Pancreas (tissue), 10 donors: ENCODE measurements at regions not wholly inside any gene's neighbourhood (a gene's known extent, or its start where the extent isn't known, plus 50 kb on each side); places are given as distances from the start of the nearest gene placed in this dataset.

ENCODE experiments used
- ATAC-seq, 4 donors: fragments of 200-7000 bp; cut with Tn5 transposase; one replicate each; pipeline versions ENCODE4 v1.8.0 to v1.9.1; 2020; ENCODE audit warnings: mild to moderate bottlenecking in 4 of 4, moderate library complexity in 4 of 4
- DNase-seq, 6 donors: peaks; one replicate each; pipeline ENCODE4 v3.0.0-alpha.2; 2020
- FAIRE-seq: peaks from 2 replicates; lab custom pipeline; 2012; peaks lifted over from hg19 to GRCh38; lab: Jason Lieb, UNC
- H3K27ac ChIP-seq, 4 donors: fragments of 200-600 bp; sonication (generic); 1 replicate in 3 of 4; 2 replicates in 1 of 4; pipeline versions ENCODE4 v1.5.0 to v1.8.0; 2020
- H3K27me3 ChIP-seq, 4 donors: fragments of 200-600 bp; one replicate each; pipeline ENCODE4 v1.8.0; 2021
- H3K36me3 ChIP-seq, 3 donors: fragments of 200-600 bp; sonication (generic) in 1 of 3; one replicate each; pipeline versions ENCODE4 v1.5.0 to v1.8.0; 2020 to 2021
- H3K4me1 ChIP-seq, 3 donors: fragments of 200-600 bp; one replicate each; pipeline ENCODE4 v1.8.0; 2021
- H3K4me3 ChIP-seq, 4 donors: fragments of 200-600 bp; sonication (generic) in 2 of 4; one replicate each; pipeline versions ENCODE4 v1.5.0 to v1.8.0; 2020 to 2021
- H3K9me3 ChIP-seq, 4 donors: fragments of 200-600 bp; one replicate each; pipeline ENCODE4 v1.8.0; 2021
- WGBS, 2 donors: extraction: QIAGEN DNeasy Blood & Tissue Kit; methylation state at CpG; one replicate each; pipeline ENCODE4 v1.1.7; 2013; 5-methylcytosine and 5-hydroxymethylcytosine counted together
- intact Hi-C, 3 donors: fragments of 100-400 bp; cut with DNase I; formaldehyde crosslinking; loops; one replicate each; pipeline versions ENCODE4 v1.11.1 to v1.14.2; 2022
- TF ChIP-seq, protein P1 (sequence below), 4 donors: fragments of 200-600 bp; sonication (generic) in 3 of 4; IDR thresholded peaks; one replicate each; pipeline versions ENCODE4 v1.5.0 to v1.8.0; 2021; ENCODE audit warnings: antibody characterized with exemption in 4 of 4
- donor health status: healthy with polysubstance abuse.
- donor health status: DM: no; HTN: no; CAD: no; lungs with moderate emphysema.
- donor health status: DM: no; HTN: no; CAD: no.
- donor health status: control.
- donor health status: control.
- donor health status: Bipolar disorder and iron deficiency.
- donor health status: DM: yes; HTN: yes; CAD: no.
- donor health status: DM: no; HTN: no; CAD: no.
- donor health status: DM: no; HTN: no; CAD: no.
- donor health status: DM: yes; HTN: yes; CAD: no.

DNA sequence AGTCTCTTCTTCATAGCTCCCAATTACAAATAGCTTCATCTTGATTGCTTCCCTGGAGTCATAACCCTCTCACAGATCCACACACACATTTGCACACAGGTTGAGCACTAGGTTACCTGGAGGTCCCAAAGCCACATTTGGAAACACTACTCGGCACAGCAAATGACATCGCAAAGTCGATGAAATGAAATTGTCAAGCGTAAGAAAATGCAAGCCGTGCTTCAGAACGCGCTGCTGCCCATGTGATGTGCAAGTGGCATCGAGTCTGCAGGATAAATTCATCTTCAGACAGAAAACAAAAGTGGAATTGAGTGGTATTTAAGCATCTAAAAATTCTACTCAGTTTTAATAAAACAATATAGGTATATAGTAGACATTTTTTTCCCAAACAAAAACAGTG, 298.0 kb downstream of the TFAP2C start:
- intact Hi-C loops: no loop called here
- H3K4me1 ChIP-seq: peaks cover 0 to 12% (median 3%) of the 10 kb centered on the region in 3 donors
- no peaks in the 10 kb centered on the region for H3K36me3 ChIP-seq
- H3K4me3 ChIP-seq: no peak overlapping the region
- H3K9me3 ChIP-seq: no peaks in the 10 kb centered on the region
- DNase-seq (no peak), FAIRE-seq (no peak), ATAC-seq (no peak)
- 38 to 49% methylated on average over 8 of the region's 8 CpGs for WGBS, 2 donors
- TF ChIP-seq, protein P1, sequence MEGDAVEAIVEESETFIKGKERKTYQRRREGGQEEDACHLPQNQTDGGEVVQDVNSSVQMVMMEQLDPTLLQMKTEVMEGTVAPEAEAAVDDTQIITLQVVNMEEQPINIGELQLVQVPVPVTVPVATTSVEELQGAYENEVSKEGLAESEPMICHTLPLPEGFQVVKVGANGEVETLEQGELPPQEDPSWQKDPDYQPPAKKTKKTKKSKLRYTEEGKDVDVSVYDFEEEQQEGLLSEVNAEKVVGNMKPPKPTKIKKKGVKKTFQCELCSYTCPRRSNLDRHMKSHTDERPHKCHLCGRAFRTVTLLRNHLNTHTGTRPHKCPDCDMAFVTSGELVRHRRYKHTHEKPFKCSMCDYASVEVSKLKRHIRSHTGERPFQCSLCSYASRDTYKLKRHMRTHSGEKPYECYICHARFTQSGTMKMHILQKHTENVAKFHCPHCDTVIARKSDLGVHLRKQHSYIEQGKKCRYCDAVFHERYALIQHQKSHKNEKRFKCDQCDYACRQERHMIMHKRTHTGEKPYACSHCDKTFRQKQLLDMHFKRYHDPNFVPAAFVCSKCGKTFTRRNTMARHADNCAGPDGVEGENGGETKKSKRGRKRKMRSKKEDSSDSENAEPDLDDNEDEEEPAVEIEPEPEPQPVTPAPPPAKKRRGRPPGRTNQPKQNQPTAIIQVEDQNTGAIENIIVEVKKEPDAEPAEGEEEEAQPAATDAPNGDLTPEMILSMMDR (IDR thresholded peaks at IDR 0.05): no peak
- H3K27ac ChIP-seq: no peak overlapping the region
- peaks cover 0 to 41% (median 11%) of the 10 kb centered on the region in 4 donors for H3K27me3 ChIP-seq

- FAIRE-seq: no peak
- Histone ChIP-seq H3K4me1 (peaks cover 0 to 12% (median 3%) of the 10 kb centered on the region in 3 donors), H3K36me3 (no peaks in the 10 kb centered on the region), H3K9me3 (no peaks in the 10 kb centered on the region), H3K27ac (no peak overlapping the region), H3K4me3 (no peak overlapping the region), H3K27me3 (peaks cover 0 to 41% (median 11%) of the 10 kb centered on the region in 4 donors)
- ATAC-seq: no peak
- intact Hi-C loops: no loop called here
- TF ChIP-seq, protein P1 (IDR thresholded peaks at IDR 0.05): no peak
- 14 to 26% methylated on average over 5 of the region's 5 CpGs for WGBS, 2 donors
- no peak for DNase-seq
Measured at GRCh38 chr20:56928007-56928406, 298.9 kb downstream of the TFAP2C start.

- H3K9me3 ChIP-seq: no peaks in the 10 kb centered on the region
- no peaks in the 10 kb centered on the region for H3K36me3 ChIP-seq
- ATAC-seq (no peak), DNase-seq (no peak), FAIRE-seq (no peak)
- WGBS, 2 donors: 21 to 25% methylated on average over 7 of the region's 7 CpGs
- H3K27ac ChIP-seq: no peak overlapping the region
- TF ChIP-seq, protein P1 (IDR thresholded peaks at IDR 0.05): no peak
- peaks cover 0 to 28% (median 6%) of the 10 kb centered on the region in 4 donors for H3K27me3 ChIP-seq
- peaks cover 0 to 12% (median 3%) of the 10 kb centered on the region in 3 donors for H3K4me1 ChIP-seq
- no peak overlapping the region for H3K4me3 ChIP-seq
- intact Hi-C loops: no loop called here
Measured at GRCh38 chr20:56929606-56930005, 300.5 kb downstream of the TFAP2C start.

DNA sequence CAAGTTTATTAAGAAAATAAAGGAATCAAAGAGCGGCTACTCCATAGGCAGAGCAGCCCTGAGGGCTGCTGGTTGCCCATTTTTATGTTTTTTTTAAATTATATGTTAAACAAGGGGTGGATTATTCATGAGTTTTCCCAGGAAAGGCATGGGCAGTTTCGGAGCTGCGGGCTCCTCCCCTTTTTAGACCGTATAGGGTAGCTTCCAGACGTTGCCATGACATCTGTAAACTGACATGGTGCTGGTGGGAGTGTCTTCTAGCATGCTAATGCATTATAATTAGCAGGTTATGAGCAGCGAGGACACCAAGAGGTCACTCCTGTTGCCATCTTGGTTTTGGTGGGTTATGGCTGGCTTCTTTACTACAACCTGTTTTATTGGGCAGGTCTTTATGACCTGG, 301.8 kb downstream of the TFAP2C start:
- 63 to 70% methylated on average over 6 of the region's 6 CpGs for WGBS, 2 donors
- Histone ChIP-seq H3K4me1 (peaks cover 0 to 4% (median 2%) of the 10 kb centered on the region in 3 donors), H3K9me3 (no peaks in the 10 kb centered on the region), H3K27ac (no peak overlapping the region), H3K27me3 (peaks cover 0 to 20% (median 5%) of the 10 kb centered on the region in 4 donors), H3K4me3 (no peak overlapping the region), H3K36me3 (no peaks in the 10 kb centered on the region)
- no peak for FAIRE-seq
- no peak for ATAC-seq
- TF ChIP-seq, protein P1 (IDR thresholded peaks at IDR 0.05): no peak
- DNase-seq: no peak
- intact Hi-C loops: no loop called here

DNA sequence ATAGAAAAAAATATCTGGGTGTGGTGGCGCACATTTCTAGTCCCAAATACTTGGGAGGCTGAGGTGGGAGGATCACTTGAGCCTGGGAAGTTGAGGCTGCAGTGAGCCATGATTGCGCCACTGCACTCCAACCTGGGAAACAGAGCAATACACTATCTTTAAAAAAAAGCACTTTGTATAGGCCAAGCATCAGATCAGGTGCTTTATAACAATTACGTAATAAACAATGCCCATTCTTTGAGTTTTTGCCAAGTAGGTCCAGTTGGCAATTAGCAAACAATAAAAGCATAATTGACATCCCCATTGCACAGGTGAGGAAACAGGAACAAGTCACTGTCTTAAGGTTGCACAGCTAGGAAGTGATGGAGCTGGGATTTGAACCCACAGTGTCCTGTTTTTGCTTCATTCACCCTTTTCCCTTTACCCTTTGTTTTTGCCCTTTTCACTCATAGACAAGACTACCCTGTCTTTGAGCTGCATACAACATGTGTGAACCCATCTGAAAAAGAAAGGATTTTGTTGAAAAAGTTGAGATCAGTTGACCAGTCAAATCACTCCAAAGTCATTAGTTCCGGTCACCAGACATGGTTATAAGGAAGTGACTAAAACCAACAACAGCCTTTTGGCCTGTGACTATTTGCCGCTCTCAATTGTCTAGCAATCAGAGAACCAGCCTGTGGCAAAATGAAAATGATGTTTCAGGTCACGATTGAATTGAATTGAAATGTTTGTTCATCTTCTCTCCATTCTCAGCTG, 303.6 kb downstream of the TFAP2C start:
- no peaks in the 10 kb centered on the region for H3K36me3 ChIP-seq
- no peaks in the 10 kb centered on the region for H3K9me3 ChIP-seq
- no peak for FAIRE-seq
- peaks cover 0 to 9% (median 0%) of the 10 kb centered on the region in 4 donors for H3K27me3 ChIP-seq
- 79 to 89% methylated on average over 6 of the region's 6 CpGs for WGBS, 2 donors
- intact Hi-C loops: no loop called here
- H3K4me1 ChIP-seq: no peaks in the 10 kb centered on the region
- H3K27ac ChIP-seq: no peak overlapping the region
- ATAC-seq: no peak
- TF ChIP-seq, protein P1 (IDR thresholded peaks at IDR 0.05): no peak
- no peak for DNase-seq
- H3K4me3 ChIP-seq: no peak overlapping the region
